NOMO-1 treated with dmso at 0.1 percent for 144 hours (cell line): ENCODE measurements at regions not wholly inside any gene's neighbourhood (a gene's known extent, or its start where the extent isn't known, plus 50 kb on each side); places are given as distances from the start of the nearest gene placed in this dataset.
"Not testable (repeated sequence)": the region's sequence is repeated elsewhere in the genome, so short reads cannot be mapped to it uniquely, and the experiment has no call there.

Experiments
- DNase-seq: peaks from one replicate; lab custom pipeline; 2025; ENCODE audit not compliant: unreplicated experiment; lab: John Stamatoyannopoulos, UW

DNA sequence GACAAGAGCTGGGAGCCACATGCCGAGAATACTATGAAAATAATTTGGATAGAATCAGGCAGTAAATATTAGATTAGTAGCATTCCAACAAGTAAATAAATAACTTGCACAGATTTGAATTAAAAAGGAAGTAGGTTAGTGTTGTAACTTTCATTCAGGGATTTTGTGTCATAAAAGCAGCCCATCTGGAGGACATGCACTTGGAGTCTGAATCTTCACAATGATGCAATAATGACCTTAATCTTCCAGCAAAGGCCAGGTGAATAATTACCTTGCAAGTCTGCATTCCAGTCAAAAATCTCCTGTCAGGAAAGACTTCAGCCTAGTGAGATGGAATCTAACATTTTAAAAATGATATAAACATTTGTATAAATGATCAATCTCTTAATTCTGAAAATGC is 518.1 kb downstream of the KCNJ2 start:
- no peak for DNase-seq

DNA sequence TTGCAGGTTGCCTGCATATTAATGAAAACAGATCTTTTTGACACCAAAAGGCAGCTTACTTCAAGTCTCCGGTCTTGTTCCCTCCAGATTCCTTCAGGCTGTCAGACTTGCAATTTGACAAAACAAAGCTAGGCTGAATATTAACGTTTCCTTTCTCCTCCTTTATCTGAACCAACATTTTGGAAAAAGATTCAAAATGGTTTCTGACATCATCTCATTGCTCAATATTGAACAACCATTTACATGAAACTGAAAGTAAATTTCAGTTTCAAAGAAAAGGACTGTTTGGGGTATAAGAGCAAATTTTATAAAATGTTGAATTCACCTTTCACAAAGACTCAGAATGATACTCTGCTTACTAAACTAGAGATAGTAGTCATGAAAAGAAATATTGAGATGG is 521.8 kb downstream of the KCNJ2 start:
- no peak for DNase-seq

DNA sequence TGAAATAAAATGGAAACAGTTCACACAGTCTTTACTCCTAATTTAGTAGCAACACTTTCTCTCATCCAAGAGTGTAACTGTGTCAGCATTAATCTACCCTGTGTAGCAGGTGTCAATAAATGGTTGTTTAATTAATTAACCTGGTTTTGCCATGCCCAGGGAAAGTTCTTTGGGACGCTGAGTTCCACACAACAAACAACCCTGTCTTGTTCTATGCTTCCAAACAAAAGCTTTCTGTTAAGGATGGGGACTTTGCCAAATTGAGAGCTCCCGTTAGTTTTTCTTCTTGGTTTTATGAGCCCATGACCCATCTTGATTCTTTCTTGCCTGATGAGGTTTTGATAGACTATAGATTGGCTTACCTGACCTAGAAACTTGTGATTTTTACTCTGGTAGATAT is 530.1 kb downstream of the KCNJ2 start:
- no peak for DNase-seq

DNA sequence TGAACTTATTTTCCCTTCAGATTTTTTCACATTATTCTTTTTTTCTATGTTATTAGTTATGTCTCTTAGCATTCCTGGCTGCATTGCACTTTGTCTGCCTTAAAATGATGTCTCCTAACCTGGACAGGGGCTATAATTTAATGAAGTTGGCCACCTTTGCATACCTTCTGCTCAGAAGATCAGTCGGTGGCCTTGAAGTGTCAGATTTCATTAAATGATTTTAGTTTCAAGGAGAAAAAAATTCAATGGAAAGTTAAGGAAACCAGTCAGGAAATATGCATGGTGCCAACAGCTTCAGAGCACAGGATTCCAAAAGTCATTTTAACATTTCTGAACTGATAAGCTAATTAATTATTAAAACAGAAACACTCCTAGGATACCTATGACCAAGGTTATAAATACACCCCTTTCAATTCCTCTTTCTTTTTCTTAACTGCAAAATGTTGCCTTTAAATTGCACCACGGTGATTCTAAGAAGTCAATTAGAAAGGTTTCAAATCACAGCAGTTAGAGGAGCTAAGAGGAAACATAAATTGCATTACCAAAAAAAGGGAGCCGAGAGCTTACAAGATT is 533.4 kb downstream of the KCNJ2 start:
- DNase-seq: no peak

DNA sequence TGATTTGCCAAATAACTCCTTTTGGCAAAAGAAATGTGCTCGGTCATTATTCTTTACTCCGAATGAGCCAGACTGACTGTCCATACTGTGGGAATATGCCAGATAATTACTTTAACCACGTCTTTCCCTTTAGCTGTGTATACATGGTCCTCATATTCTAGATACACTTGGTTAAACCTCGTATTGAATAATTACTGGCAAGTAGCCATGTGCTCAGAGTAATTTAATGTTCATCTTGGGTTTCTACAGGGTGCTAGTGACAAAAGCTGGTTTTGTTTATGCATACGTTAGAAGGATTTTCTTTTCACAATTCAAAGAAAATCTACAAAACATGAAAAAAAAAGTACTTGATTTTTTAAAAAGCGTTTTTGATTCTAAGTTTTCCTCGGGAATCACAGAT is 540.3 kb downstream of the KCNJ2 start:
- DNase-seq: no peak

DNA sequence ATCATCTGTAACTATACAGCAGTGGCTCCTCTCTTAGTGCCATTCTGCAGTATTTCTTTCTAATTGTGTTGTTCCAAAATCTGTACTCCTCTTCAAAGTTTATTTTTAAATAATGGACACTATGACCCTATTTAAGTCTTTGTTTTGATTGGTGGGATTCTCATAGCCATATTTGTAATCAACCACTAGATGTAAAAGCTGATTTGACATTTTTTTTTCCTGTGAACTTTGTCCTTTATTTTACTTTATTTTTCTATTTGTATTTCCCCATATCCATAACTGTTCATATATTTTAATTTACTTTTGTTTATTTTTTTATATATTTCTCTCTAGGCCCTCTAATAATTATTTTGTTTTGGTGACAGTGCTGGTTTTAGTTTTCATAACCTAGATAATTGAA is 544.4 kb downstream of the KCNJ2 start:
- DNase-seq: no peak

DNA sequence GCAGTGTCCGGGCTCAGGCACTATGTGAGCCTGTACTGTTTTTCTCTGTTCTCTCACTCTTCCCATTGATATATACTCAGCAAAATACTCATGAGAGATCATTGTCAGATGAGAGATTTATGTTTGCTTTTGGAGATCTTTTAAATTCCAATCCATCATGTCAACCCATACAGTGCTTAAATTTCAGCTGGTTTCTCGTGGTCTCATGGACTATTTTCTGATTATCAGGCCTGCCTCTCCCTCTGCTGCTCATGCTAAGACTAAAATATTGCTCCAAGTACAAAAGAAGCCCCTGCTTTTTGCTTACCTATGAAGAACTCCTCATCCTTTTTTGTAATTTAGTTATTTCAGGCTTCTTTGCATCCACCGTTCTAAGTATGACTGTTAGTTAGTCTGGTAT is 547.2 kb downstream of the KCNJ2 start:
- DNase-seq: no peak

DNA sequence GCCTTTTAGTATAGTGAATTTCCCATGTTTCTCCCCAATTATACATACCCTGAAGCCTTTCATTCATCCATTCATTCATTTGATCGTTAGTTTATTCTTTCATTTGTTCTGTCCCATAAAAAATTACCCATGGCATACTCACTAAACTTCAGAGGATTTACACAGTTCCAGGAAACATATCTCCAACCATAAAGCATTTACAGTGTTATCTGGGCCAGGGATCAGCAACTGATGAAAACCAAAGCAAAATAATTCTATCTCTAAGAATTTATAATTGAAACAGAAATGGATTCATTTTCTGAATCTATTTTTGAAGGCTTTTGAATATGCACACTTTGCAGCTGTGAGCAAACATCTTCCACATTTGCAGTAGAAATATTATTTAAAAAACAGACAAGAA is 547.7 kb downstream of the KCNJ2 start:
- DNase-seq: no peak

DNA sequence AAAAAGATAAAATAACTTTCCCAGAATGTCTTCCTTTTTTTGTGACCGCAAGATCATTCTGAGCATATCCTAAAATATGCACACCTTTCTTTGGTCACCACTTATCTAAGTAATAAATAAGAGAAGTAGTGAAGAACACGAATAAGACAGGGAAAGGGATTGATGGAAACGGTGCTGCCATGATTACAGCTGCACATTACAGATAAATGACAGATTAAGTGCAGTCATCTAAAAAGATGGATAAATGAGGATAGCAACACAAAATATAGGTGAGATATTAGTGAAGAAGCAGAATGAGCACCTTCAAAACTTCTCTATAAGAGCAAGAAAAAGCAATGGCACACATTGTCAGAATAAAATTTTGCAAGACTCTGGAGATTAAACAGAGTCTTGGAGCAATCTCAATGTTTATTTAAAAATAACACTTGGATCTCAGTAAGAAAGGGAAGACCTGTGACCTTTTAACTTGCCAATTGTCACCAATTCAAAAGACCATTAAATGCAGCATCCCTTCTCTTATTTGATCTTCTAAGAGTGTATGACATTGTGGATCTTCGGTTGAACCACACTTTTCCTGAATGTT is 567.1 kb downstream of the KCNJ2 start:
- no peak for DNase-seq

DNA sequence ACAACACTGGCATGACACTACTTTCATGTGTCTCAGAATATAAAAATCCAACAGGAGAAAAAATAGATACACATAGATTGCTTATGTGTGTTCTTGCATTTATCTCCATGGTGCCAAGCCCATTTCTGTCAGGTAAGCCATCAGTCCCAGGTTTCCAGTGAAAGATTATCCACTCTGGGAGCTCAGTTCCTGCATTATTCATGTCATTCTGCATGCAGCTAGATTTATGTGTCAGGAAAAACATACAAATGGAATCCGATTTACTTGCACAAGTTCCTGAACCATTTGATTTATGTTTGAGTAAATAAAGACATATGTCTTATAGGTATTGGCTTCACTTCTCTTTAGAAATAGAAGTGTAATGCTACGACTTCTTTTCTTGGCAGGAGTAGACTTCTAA is 569.7 kb downstream of the KCNJ2 start:
- DNase-seq: no peak

DNA sequence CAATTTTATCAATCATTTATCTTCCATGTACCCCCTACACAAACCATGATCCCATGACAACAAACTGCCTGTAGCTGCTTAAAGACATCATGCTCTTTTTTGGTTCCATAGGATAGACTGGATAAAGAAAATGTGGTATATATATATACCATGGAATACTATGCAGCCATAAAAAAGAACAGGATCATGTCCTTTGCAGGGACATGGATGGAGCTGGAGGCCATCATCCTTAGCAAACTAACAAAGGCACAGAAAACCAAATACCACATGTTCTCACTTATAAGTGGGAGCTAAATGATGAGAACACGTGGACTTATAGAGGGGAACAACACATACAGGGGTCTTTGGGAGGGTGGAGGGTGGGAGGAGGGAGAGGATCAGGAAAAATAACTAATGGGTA is 577.2 kb downstream of the KCNJ2 start:
- DNase-seq: not testable (repeated sequence)

DNA sequence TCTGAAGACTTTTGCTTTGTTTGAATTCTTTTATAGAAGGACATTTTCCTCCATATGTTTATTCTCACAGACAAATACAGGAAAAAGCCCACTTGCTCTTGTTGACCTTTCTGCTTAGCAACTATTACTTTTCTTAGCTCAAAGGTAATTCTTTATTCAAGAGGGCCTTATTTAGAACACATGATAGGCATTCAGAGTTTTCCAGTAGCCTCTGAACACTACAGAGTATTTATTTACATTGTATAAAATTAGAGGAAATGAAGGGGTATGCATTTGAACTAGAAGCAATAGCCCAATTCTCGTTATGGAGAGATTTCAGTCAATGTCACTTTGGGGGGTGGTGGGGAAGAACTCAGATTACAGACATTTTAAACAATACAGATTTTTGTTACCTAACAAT is 581.7 kb downstream of the KCNJ2 start:
- DNase-seq: no peak

DNA sequence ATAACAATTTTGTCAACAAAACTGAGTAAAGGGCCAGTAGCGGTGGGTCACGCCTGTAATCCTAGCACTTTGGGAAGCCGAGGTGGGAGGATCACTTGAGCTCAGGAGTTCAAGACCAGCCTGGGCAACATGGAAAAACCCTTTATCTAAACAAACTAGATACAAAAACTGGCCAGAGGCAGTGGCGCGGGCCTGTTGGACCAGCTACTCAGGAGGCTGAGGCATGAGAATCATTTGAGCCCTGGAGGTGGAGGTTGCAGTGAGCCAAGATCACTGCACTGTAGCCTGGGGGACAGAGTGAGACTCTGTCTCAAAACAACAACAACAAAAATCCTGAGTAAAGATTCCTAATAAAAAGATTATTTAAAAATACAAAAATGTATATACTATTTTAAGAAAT is 583.1 kb downstream of the KCNJ2 start:
- not testable (repeated sequence) for DNase-seq

DNA sequence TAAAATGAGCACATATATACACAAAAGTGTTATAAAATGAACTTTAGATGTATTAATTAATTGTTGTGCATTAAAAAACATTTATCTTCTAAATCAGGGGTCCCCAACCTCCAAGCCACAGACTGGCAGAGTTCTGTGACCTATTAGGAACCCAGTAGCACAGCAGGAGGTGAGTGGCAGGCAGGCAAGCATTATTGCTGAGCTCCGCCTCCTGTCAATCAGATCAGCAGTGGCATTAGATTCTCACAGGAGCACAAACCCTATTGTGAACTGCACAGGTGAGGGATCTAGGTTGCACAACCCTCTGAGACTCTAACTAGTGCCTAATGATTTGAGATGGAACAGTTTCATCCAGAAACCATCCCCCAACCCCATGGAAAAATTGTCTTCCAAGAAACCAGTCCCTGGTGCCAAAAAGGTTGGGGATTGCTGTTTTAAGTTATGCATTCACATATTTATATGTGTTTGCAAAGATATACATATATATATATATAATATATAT is 583.7 kb downstream of the KCNJ2 start:
- no peak for DNase-seq

DNA sequence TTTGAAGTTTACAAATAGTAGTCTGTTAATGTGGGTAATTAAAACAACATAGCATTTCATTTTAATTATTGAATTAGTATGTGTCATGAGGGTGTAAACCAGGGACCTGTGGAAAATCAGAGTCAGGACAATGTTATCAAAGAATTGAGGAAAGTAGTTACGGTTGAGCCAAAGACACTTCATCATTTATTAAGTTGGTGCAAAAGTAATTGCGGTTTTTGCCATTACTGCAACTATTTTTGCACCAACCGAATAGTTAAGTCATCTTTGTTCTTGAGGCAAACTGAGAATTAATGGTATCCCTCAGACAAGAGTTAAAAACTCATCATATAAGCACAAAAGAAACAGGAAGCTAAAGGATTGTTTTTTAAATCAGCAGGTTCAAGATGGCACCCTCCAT is 593.7 kb downstream of the KCNJ2 start:
- no peak for DNase-seq

DNA sequence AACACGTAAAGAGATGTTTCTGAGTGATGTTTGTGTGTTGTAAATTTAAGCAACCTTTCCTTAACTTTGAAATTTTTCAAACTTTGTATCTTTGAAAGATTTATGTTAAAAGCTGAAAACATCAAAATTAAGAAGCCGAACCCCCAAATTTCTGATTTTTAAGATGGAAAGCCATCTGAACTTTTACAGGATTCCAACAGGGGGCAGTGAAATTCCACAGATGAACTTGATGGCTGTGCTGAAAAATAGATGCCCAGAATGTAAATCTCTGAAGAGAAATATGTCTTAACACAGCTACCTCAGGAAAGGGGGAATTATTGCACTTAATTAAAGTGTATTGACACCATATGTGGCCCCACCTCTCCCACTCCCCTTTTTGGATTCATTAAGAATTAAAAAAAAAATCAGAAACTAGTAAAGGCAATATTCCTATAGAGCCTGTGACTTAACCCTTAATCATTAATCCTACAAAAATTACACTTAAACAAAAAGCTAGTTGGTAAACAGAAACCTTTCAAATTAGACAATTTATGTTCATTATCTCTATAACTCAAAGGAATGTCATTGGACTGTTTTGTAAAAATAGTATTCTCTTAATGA is 597.9 kb downstream of the KCNJ2 start:
- no peak for DNase-seq

DNA sequence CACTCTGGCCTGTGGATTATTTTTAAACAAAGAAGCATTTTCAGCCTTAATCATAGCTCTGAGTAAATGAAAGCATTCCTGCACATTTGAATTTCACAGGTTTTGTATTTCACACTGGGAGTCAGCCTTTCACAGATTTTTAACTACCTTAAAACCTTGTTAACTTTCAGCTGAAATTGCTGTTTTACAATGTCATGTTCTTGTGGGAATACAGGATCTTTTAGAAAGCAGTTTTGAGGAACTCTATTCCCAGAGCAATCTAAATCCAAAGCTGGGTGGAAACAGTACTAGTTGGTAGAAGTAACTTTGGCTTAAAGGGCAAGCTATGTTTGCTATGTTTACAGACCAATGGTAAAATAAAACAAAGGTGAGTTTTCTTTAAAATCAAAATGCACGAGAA is 600.6 kb downstream of the KCNJ2 start:
- no peak for DNase-seq

DNA sequence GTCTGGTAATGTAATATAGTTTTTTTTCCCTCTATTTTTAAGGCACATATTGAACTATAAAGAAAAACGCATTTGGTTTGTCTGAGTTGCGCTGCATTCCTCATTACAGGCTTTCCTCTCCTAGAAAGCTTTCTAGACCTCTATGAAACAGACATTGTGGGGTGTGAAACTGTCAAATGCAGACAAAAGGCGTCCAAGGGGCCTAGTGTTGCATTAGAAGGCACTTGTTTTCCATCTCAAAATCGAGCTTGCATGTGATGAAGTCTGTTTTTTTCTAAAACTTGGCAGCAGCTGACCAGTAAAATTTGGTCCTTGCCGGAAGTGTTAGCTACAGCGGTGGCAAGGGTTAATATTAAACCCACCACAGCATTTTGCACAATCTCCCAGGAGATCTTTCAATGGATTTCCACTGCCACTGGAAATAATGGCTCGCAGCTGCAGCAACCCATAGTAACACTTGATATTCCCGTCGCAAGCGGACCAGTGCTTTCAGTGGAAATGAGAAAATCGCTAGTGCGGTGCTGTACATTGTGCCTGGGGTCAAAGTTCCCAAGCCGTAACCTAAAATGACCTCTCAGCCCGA is 602.6 kb downstream of the KCNJ2 start:
- DNase-seq: no peak

DNA sequence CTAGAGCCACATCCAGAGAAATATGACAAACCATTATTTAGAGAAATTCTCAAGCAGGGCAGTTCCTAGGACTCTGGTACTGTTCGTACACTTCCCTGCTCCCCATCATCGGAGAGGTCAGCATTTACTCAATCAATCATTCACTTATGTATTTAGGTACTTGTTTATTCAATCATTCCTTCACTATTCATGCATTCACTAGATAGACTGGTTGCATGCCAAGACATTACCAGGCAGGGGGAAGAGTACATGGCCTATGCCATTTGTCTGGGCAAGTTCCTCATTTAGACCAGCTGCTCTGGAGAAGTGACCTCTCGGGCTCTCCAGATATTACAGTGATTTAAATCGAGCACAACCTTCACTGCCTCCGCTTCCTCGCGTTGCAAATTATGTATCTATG is 603.4 kb downstream of the KCNJ2 start:
- DNase-seq: no peak

DNA sequence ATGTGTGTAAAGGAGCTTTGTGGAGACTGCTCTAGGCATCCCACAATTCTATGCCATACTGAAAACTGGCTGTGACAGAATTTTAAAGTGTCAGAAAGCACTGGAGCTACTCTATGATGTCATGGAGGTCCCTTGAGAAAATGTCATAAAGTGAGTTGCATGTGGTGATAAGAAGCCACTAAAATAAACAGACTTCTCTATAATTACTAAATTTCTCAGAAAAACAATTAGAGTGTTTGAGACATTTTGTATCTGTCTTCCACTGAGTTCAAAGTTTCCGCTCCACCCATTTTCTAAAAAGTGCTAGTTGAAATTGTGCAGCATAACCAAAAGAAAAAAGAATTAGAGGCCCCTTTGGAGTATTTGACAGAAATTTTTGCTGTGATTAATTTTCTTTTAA is 603.9 kb downstream of the KCNJ2 start:
- no peak for DNase-seq

DNA sequence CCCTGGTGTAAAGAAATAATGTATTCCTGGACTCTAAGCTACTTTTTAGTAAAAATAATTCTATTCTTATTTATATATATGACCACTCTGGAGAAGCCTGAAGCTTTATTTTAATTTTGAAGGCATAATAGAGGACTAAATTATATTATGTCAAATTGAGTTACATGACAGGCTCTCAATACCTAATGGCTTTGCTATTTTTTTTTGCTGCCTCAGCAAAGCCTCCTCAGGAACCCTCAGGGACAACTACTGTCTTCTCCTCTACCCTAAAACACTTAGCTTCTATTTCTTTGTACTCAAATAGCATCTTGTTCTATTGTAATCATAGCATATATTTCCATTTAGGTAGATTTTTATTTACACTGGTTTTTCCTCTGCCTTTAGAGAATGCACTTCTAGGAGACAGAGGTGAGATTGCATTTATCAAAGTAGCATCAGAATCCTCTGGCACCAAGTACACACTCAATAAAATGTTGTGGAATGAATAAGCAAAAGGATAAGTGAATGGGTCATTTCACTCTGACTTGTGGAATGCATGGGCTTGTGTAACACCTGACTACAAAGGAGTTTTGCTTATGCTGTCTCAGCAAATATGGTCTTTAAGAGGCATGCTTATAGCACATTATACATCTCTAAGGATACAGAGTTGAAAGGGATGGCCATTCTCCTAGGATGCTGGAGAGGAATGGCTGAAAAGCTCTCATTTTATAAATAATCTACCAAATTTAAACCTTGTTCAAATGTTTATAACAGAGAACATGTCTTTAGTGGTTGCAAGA is 605.2 kb downstream of the KCNJ2 start:
- no peak for DNase-seq

DNA sequence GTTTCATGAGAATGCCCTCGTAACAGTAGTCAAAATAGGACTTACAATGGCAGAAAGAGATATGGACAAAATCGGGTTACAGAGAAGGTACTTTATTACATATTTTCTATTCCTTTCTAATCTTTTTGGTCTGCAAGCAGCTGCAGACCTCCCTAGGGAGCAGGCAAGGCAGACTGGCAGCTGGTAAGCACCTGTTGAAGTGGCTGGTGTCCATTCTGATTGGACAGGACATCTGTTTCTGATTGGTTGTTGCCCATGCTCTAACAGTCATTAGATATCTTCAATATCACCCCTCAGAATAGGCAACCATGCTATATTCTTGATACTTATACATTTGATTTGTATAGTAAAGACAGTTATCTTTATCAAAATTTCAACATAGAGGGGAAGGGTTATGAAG is 606.3 kb downstream of the KCNJ2 start:
- DNase-seq: no peak
